DMS153 treated with DMSO at 0.1 percent for 48 hours (cell line): ENCODE measurements at regions not wholly inside any gene's neighbourhood (a gene's known extent, or its start where the extent isn't known, plus 50 kb on each side); places are given as distances from the start of the nearest gene placed in this dataset.
"Not testable (repeated sequence)": the region's sequence is repeated elsewhere in the genome, so short reads cannot be mapped to it uniquely, and the experiment has no call there.

Source experiments
- DNase-seq: peaks from one replicate; lab custom pipeline; 2025; ENCODE audit not compliant: unreplicated experiment; lab: John Stamatoyannopoulos, UW

- no peak for DNase-seq
These were observed 98.1 kb upstream of the NAMPT start for GRCh38 chr7:106382929-106383328.

- no peak for DNase-seq
These were observed 97.3 kb upstream of the NAMPT start for GRCh38 chr7:106382129-106382528.

- no peak for DNase-seq
These were observed 96.5 kb upstream of the NAMPT start for GRCh38 chr7:106381252-106381651.

- no peak for DNase-seq
These were observed 93.1 kb upstream of the NAMPT start for GRCh38 chr7:106377847-106378361.

GRCh38 chr7:106376026-106376799, 91.4 kb upstream of the NAMPT start:
- no peak for DNase-seq

GRCh38 chr7:106375499-106375898, 90.7 kb upstream of the NAMPT start:
- no peak for DNase-seq

- DNase-seq: no peak
These were observed 89.7 kb upstream of the NAMPT start for GRCh38 chr7:106374437-106374836.

GRCh38 chr7:106372595-106373318, 88.0 kb upstream of the NAMPT start:
- no peak for DNase-seq

- DNase-seq: no peak
These were observed 87.3 kb upstream of the NAMPT start for GRCh38 chr7:106372126-106372525.

- DNase-seq: no peak
These were observed 86.8 kb upstream of the NAMPT start for GRCh38 chr7:106371629-106372028.

- no peak for DNase-seq
These were observed 85.8 kb upstream of the NAMPT start for GRCh38 chr7:106370542-106370941.

GRCh38 chr7:106369816-106370215, 85.0 kb upstream of the NAMPT start:
- DNase-seq: no peak

GRCh38 chr7:106369352-106369751, 84.6 kb upstream of the NAMPT start:
- no peak for DNase-seq

GRCh38 chr7:106367664-106368063, 82.9 kb upstream of the NAMPT start:
- no peak for DNase-seq

- DNase-seq: no peak
These were observed 82.2 kb upstream of the NAMPT start for GRCh38 chr7:106367018-106367420.

- DNase-seq: no peak
These were observed 80.6 kb upstream of the NAMPT start for GRCh38 chr7:106365252-106366005.

GRCh38 chr7:106362507-106362906, 77.7 kb upstream of the NAMPT start:
- not testable (repeated sequence) for DNase-seq

- DNase-seq: no peak
These were observed 73.4 kb upstream of the NAMPT start for GRCh38 chr7:106358103-106358663.

- no peak for DNase-seq
These were observed 72.9 kb upstream of the NAMPT start for GRCh38 chr7:106357675-106358074.

GRCh38 chr7:106354822-106355221, 70.0 kb upstream of the NAMPT start:
- no peak for DNase-seq

- DNase-seq: no peak
These were observed 69.2 kb upstream of the NAMPT start for GRCh38 chr7:106353944-106354343.
